Right lobe of liver (tissue), 6 donors: ENCODE measurements at regions not wholly inside any gene's neighbourhood (a gene's known extent, or its start where the extent isn't known, plus 50 kb on each side); places are given as distances from the start of the nearest gene placed in this dataset.

Source experiments
- ATAC-seq, 4 donors: fragments of 200-7000 bp; cut with Tn5 transposase; one replicate each; pipeline ENCODE4 v1.9.1; 2020; ENCODE audit warnings: mild to moderate bottlenecking in 4 of 4, moderate library complexity in 4 of 4
- DNase-seq, 3 donors: peaks; one replicate each; pipeline ENCODE4 v3.0.0-alpha.2; 2020
- H3K27ac ChIP-seq, 3 donors: fragments of 200-600 bp; one replicate each; pipeline ENCODE4 v1.8.0; 2022
- H3K27me3 ChIP-seq, 2 donors: fragments of 200-600 bp; one replicate each; pipeline ENCODE4 v1.8.0; 2022
- H3K36me3 ChIP-seq, 4 donors: fragments of 200-600 bp; sonication (generic) in 1 of 4; one replicate each; pipeline versions ENCODE4 v1.5.1 to v1.8.0; 2017 to 2022; ENCODE audit warnings: control low read depth in 1 of 4
- H3K4me1 ChIP-seq, 4 donors: fragments of 200-600 bp; sonication (generic) in 1 of 4; one replicate each; pipeline versions ENCODE4 v1.5.1 to v1.8.0; 2017 to 2022; ENCODE audit warnings: control low read depth in 1 of 4
- H3K4me3 ChIP-seq, 3 donors: fragments of 200-600 bp; one replicate each; pipeline ENCODE4 v1.8.0; 2022
- H3K9me3 ChIP-seq, 4 donors: fragments of 200-600 bp; sonication (generic) in 1 of 4; one replicate each; pipeline versions ENCODE4 v1.5.1 to v1.8.0; 2017 to 2022; ENCODE audit warnings: control low read depth in 1 of 4
- POLR2A ChIP-seq: fragments of 450-650 bp; IDR thresholded peaks from one replicate; pipeline ENCODE4 v1.6.1; 2017; ENCODE audit warnings: antibody characterized with exemption, mild to moderate bottlenecking
- WGBS: methylation state at CpG from one replicate; pipeline ENCODE4 v1.1.6; 2018; ENCODE audit warnings: low coverage, low lambda C conversion rate; ENCODE audit not compliant: insufficient coverage; ENCODE audit errors: missing lambda C conversion rate; 5-methylcytosine and 5-hydroxymethylcytosine counted together
- intact Hi-C, 2 donors: fragments of 100-400 bp; cut with DNase I; formaldehyde crosslinking; loops; one replicate each; pipeline versions ENCODE4 v1.11.2 to v1.14.1; 2022
- TF ChIP-seq, protein P1 (sequence below), 4 donors: fragments of 200-600 bp in 3 of 4; fragments of 450-650 bp in 1 of 4; IDR thresholded peaks; one replicate each; pipeline versions ENCODE4 v1.5.1 to v1.8.0; 2016 to 2022; ENCODE audit warnings: antibody characterized with exemption in 4 of 4, mild to moderate bottlenecking in 2 of 4
- donor health status: DM: no; HTN: yes; CAD: no.
- donor health status: DM: no; HTN: no; CAD: no.
- donor health status: DM: no; HTN: no; CAD: no.
- donor health status: DM: no; HTN: yes; CAD: no.
- donor health status: DM: no; HTN: yes; CAD: no.

DNA sequence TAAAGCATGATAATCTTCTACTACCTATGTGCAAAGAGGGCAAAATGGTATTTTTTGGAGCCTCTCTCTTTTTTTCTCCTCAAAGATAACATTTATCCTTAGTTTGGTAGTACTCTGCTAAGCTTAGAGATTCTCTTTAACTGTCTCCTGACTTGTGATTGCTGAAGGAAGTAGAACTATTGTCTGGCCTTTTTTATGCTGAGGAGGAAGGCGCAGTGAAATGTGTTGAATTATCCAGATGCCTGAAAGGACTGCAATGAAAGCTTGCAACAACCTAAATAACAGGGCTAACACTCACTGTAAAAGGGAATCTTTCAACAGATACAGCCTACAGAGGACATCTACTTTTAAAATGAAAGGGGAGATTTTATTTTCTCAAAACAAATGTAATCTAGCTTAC lies 59.5 kb upstream of the CCDC160 start:
- TF ChIP-seq, protein P1, sequence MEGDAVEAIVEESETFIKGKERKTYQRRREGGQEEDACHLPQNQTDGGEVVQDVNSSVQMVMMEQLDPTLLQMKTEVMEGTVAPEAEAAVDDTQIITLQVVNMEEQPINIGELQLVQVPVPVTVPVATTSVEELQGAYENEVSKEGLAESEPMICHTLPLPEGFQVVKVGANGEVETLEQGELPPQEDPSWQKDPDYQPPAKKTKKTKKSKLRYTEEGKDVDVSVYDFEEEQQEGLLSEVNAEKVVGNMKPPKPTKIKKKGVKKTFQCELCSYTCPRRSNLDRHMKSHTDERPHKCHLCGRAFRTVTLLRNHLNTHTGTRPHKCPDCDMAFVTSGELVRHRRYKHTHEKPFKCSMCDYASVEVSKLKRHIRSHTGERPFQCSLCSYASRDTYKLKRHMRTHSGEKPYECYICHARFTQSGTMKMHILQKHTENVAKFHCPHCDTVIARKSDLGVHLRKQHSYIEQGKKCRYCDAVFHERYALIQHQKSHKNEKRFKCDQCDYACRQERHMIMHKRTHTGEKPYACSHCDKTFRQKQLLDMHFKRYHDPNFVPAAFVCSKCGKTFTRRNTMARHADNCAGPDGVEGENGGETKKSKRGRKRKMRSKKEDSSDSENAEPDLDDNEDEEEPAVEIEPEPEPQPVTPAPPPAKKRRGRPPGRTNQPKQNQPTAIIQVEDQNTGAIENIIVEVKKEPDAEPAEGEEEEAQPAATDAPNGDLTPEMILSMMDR (IDR thresholded peaks at IDR 0.05), result no peak
- no peak for TF ChIP-seq POLR2A
- ATAC-seq, result no peak
- DNase-seq, result no peak
- Histone ChIP-seq H3K9me3 (no peaks in the 10 kb centered on the region), H3K4me1 (no peaks in the 10 kb centered on the region), H3K27me3 (peaks cover 0 to 17% of the 10 kb centered on the region in 2 donors), H3K36me3 (no peaks in the 10 kb centered on the region), H3K4me3 (no peak overlapping the region), H3K27ac (no peak overlapping the region)
- intact Hi-C loops, result no loop called here
- 55% methylated on average over 1 of the region's 1 CpG for WGBS

DNA sequence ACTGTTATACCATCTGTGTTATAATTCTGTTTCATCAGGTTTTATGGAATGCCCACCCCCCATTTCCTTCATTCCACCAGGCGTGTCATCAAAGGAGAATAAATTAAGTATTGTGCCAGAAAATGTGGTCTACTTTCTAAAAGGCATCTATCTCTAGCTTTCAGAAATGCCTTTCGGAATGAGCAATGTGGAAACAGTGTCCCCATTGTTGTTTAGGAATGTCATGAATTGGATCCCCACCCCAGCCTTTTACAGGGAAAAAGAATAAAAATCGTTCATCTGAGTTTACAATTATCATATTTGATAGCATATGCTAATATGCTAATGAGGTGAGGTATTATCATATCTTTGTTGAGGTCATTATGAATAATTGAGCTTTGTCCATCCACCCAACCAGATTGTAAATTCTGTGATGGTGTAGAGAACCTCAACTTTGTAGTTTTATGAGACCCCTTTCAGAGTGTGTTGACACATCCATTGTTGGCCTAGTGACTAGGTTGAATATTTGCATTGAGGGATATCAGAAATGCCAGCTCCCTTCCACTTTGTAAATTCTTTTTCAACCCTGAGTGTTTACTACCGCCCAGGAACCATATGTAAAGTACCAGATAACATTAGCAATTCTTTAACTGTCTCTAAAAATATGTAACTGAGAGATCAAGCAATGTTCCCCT lies 56.2 kb upstream of the CCDC160 start:
- Histone ChIP-seq H3K9me3 (no peaks in the 10 kb centered on the region), H3K27me3 (peaks cover 0 to 8% of the 10 kb centered on the region in 2 donors), H3K36me3 (no peaks in the 10 kb centered on the region), H3K4me3 (no peak overlapping the region), H3K4me1 (no peaks in the 10 kb centered on the region), H3K27ac (no peak overlapping the region)
- TF ChIP-seq, protein P1 (IDR thresholded peaks at IDR 0.05), result no peak
- no peak for TF ChIP-seq POLR2A
- DNase-seq (no peak), ATAC-seq (no peak)
- WGBS, result 33% methylated on average over 4 of the region's 4 CpGs
- intact Hi-C loops, result no loop called here

GRCh38 chrX:134181275-134181660 lies 55.7 kb upstream of the CCDC160 start:
- Histone ChIP-seq H3K36me3 (no peaks in the 10 kb centered on the region), H3K4me3 (no peak overlapping the region), H3K27ac (no peak overlapping the region), H3K4me1 (no peaks in the 10 kb centered on the region), H3K27me3 (peaks cover 0 to 8% of the 10 kb centered on the region in 2 donors), H3K9me3 (no peaks in the 10 kb centered on the region)
- 19% methylated on average over 2 of the region's 2 CpGs for WGBS
- intact Hi-C loops, result no loop called here
- no peak for ATAC-seq
- DNase-seq, result no peak
- no peak for TF ChIP-seq POLR2A
- TF ChIP-seq, protein P1 (IDR thresholded peaks at IDR 0.05), result no peak

DNA sequence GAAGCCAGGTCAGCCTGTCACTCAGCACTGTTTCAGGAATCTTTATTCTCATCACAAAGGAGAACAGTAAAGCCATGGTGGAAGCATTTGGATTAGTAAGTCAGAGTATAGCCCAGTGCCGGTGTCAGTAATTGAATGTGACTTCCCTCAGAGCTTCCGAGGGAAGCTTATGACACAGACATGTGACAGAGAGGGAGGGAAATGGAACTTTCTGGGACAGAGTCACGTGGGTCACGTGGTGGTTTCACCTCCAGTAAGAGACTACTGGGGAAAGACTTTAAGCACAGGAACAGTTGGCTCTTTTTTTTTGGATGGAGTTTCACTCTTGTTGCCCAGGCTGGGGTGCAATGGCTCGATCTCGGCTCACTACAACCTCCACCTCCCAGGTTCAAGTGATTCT lies 53.3 kb upstream of the CCDC160 start:
- TF ChIP-seq, protein P1 (IDR thresholded peaks at IDR 0.05), result no peak
- TF ChIP-seq POLR2A, result no peak
- Histone ChIP-seq H3K36me3 (no peaks in the 10 kb centered on the region), H3K4me3 (no peak overlapping the region), H3K4me1 (no peaks in the 10 kb centered on the region), H3K27me3 (peaks cover 0 to 11% of the 10 kb centered on the region in 2 donors), H3K9me3 (no peaks in the 10 kb centered on the region), H3K27ac (no peak overlapping the region)
- no peak for DNase-seq
- no peak for ATAC-seq
- intact Hi-C loops, result no loop called here
- 83% methylated on average over 4 of the region's 6 CpGs for WGBS

DNA sequence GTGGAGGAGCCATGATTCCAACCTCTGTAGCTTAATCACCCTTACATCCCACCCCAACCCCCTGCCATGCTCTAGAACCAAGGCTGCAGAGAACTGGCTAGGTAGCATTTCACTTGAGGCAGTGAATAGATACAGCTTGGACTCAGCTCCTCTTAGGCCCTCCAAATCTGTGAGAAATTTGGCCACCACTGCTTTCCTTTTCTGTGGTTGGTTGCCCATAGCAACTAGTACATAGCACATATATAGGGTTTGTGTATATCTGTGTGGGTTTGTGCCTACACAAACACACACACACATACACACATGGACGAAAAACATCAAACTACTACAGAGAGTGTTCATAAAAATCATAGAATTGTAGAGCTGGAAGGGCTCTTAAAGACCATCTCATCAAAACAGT lies 52.0 kb upstream of the CCDC160 start:
- no peak overlapping the region for H3K27ac ChIP-seq
- DNase-seq, result no peak
- intact Hi-C loops, result no loop called here
- peaks cover 0 to 11% of the 10 kb centered on the region in 2 donors for H3K27me3 ChIP-seq
- 10% methylated on average over 1 of the region's 1 CpG for WGBS
- H3K36me3 ChIP-seq, result no peaks in the 10 kb centered on the region
- ATAC-seq, result no peak
- no peak overlapping the region for H3K4me3 ChIP-seq
- no peaks in the 10 kb centered on the region for H3K9me3 ChIP-seq
- TF ChIP-seq, protein P1 (IDR thresholded peaks at IDR 0.05), result no peak
- TF ChIP-seq POLR2A, result no peak
- no peaks in the 10 kb centered on the region for H3K4me1 ChIP-seq
